ENCODE measurements at regions not wholly inside any gene's neighbourhood (a gene's known extent, or its start where the extent isn't known, plus 50 kb on each side); places are given as distances from the start of the nearest gene placed in this dataset.

DNA sequence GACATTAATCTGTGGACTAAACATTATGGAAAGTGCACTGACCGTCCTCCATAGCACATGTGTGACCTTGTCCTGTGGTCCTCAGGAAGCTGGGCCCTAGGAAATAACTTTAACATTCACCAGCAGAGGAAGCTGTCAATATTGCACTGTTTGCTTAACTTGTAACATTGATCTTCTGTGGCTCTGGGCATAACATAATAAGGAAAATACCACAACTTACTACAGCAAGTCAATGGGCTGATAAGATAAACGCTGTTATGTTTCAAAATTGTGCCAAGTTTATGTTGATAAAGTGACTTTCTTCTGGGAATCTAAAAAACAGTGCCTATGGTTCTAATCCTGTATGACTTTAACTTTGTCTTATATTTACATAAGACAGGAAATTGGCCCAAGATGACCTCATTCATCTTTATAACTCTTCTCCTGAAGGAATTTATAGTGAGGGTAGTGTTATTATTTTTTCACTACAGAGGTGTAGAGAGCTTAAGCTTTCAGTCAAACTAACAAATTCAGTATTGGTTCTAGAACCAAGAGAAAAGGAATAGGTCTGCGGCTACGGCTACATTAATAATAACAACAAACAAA is 113.7 kb upstream of the MAP4K3 start:
- POLR2A ChIA-PET (ENCODE audit: partially characterized antibody), result no interaction called here
- no peak overlapping the region for H4K5ac ChIP-seq (ENCODE audit: insufficient read length, low read depth, low read length)
- H3K9ac ChIP-seq (replicated peaks in 1 of 4; ENCODE audit: extremely low read depth in 1 of 4, low read depth in 3 of 4, low read length in 3 of 4), result no peak overlapping the region
- no peaks in the 10 kb centered on the region for H3K79me2 ChIP-seq (ENCODE audit: control insufficient read depth in 1 of 2, insufficient read depth in 2 of 2, low read length in 2 of 2)
- no peaks in the 10 kb centered on the region for H3K23me2 ChIP-seq (ENCODE audit: low read depth, low read length)
- no peak overlapping the region for H4K8ac ChIP-seq (ENCODE audit: extremely low read depth, insufficient read depth, low read length)
- no peak overlapping the region for H3K23ac ChIP-seq (ENCODE audit: insufficient read length)
- H2BK15ac ChIP-seq (ENCODE audit: low read length), result no peak overlapping the region
- FAIRE-seq, result no peak
- H2AFZ ChIP-seq (ENCODE audit: low read length), result no peak overlapping the region
- H3K14ac ChIP-seq (ENCODE audit: insufficient read length), result no peak overlapping the region
- 97% methylated on average over 4 of the region's 4 CpGs; no CpG with 5 or more reads in 1 of the 2 experiments for WGBS, 2 experiments (ENCODE audit: extremely low coverage in 1 of 2, insufficient coverage in 1 of 2, insufficient read length in 1 of 2, insufficient replicate concordance in 2 of 2, low coverage in 1 of 2, low lambda C conversion rate in 2 of 2, missing lambda C conversion rate in 1 of 2)
- H3K36me3 ChIP-seq (ENCODE audit: control insufficient read depth in 2 of 4, insufficient read depth in 4 of 4, low read length in 3 of 4), result no peaks in the 10 kb centered on the region
- H4K91ac ChIP-seq (replicated peaks; ENCODE audit: insufficient read length, low read length), result no peak overlapping the region
- H3K4ac ChIP-seq (replicated peaks; ENCODE audit: insufficient read length, low read depth, low read length), result no peak overlapping the region
- H2AK5ac ChIP-seq (ENCODE audit: low read depth, low read length), result no peak overlapping the region
- no peak for TF ChIP-seq SP1 (IDR thresholded peaks at IDR 0.05; ENCODE audit: low read depth, low read length)
- no peak for TF ChIP-seq CREB1 (IDR thresholded peaks at IDR 0.05)
- no peak for TF ChIP-seq POLR2A (IDR thresholded peaks at IDR 0.05; ENCODE audit: control extremely low read depth in 1 of 2, low read depth in 2 of 2, low read length in 2 of 2)
- no peak for TF ChIP-seq RBBP5 (IDR thresholded peaks at IDR 0.05; ENCODE audit: borderline replicate concordance, low read depth, low read length)
- no peaks in the 10 kb centered on the region for H3K27me3 ChIP-seq (replicated peaks in 1 of 4; ENCODE audit: control insufficient read depth in 3 of 4, extremely low read depth in 1 of 4, insufficient read depth in 3 of 4, low read length in 3 of 4)
- no peak overlapping the region for H2BK12ac ChIP-seq (ENCODE audit: low read depth, low read length)
- H3K79me1 ChIP-seq (ENCODE audit: low read depth, low read length), result no peaks in the 10 kb centered on the region
- no peak overlapping the region for H3K4me2 ChIP-seq (ENCODE audit: insufficient read depth in 1 of 2, low read depth in 2 of 2, low read length in 2 of 2)
- no peak overlapping the region for H3K27ac ChIP-seq (ENCODE audit: low read depth, low read length)
- H3K4me1 ChIP-seq (replicated peaks in 1 of 4; ENCODE audit: control insufficient read depth in 3 of 4, insufficient read depth in 4 of 4, low read length in 3 of 4), result no peaks in the 10 kb centered on the region
- H2BK120ac ChIP-seq (replicated peaks; ENCODE audit: low read depth, low read length), result no peak overlapping the region
- CTCF ChIA-PET (ENCODE audit: partially characterized antibody), result interaction anchor here (0.7 to 2.0 kb wide), 4 partner anchors 11 to 179 kb away, joined by 3 to 6 read pairs (median 4); no protein-coding TSS in a partner anchor
- H4K20me1 ChIP-seq (replicated peaks in 1 of 2; ENCODE audit: control insufficient read depth in 1 of 2, insufficient read depth in 2 of 2, low read length in 2 of 2), result no peaks in the 10 kb centered on the region
- no peak for DNase-seq (ENCODE audit: low read depth in 1 of 2, low spot score in 2 of 2)
- H3K9me3 ChIP-seq (ENCODE audit: insufficient read depth in 2 of 2, low read depth in 1 of 2, low read length in 1 of 2), result peaks cover 0 to 6% of the 10 kb centered on the region in 2 experiments; a peak in 1 of 4 replicates
- H2BK20ac ChIP-seq (ENCODE audit: low read length), result no peak overlapping the region
- H3K18ac ChIP-seq (ENCODE audit: extremely low read depth, low read length), result no peak overlapping the region
- H3K56ac ChIP-seq (replicated peaks; ENCODE audit: insufficient read length, low read depth, low read length), result no peak overlapping the region
- H2BK5ac ChIP-seq (ENCODE audit: low read depth, low read length), result no peak overlapping the region
- H3K4me3 ChIP-seq (ENCODE audit: extremely low read depth in 1 of 4, insufficient read depth in 2 of 4, low read depth in 3 of 4, low read length in 4 of 4), result no peak overlapping the region

All from H1 (cell line).